Endothelial cell of umbilical vein (primary cell): ENCODE measurements at regions not wholly inside any gene's neighbourhood (a gene's known extent, or its start where the extent isn't known, plus 50 kb on each side); places are given as distances from the start of the nearest gene placed in this dataset.

Experiments
- CTCF ChIP-seq, 2 donors: IDR thresholded peaks; 1 replicate in 1 of 2; 2 replicates in 1 of 2; pipeline ENCODE4 v1.5.1; 2011; ENCODE audit warnings: low read length in 2 of 2, mild to moderate bottlenecking in 2 of 2, moderate library complexity in 2 of 2, control low read depth in 1 of 2, inconsistent platforms in 1 of 2, low read depth in 1 of 2; ENCODE audit not compliant: insufficient read depth in 1 of 2; ENCODE audit errors: extremely low read depth in 1 of 2
- EZH2 ChIP-seq: IDR thresholded peaks from 2 replicates; pipeline ENCODE4 v1.6.1; 2012; ENCODE audit warnings: borderline replicate concordance, low read depth, mild to moderate bottlenecking, moderate library complexity, low read length, inconsistent platforms; ENCODE audit not compliant: severe bottlenecking
- FOS ChIP-seq: IDR thresholded peaks from 2 replicates; pipeline ENCODE4 v1.6.1; 2011; ENCODE audit warnings: mild to moderate bottlenecking, low read length, moderate library complexity, borderline replicate concordance; ENCODE audit not compliant: insufficient read depth
- GATA2 ChIP-seq: IDR thresholded peaks from 2 replicates; pipeline ENCODE4 v1.7.0; 2011; ENCODE audit warnings: low read depth, mild to moderate bottlenecking, moderate library complexity, mixed read lengths, low read length; ENCODE audit not compliant: insufficient read length, insufficient read depth
- JUN ChIP-seq: IDR thresholded peaks from 2 replicates; pipeline ENCODE4 v1.6.1; 2011; ENCODE audit warnings: borderline replicate concordance, low read depth; ENCODE audit not compliant: insufficient read length, insufficient read depth
- MAX ChIP-seq: IDR thresholded peaks from 2 replicates; pipeline ENCODE4 v1.6.1; 2011; ENCODE audit not compliant: insufficient read depth, insufficient read length
- MYC ChIP-seq: IDR thresholded peaks from one replicate; pipeline ENCODE4 v1.6.1; 2011; ENCODE audit warnings: mild to moderate bottlenecking, low read depth, low read length
- POLR2A ChIP-seq: IDR thresholded peaks from 2 replicates; pipeline ENCODE4 v1.6.1; 2012; ENCODE audit warnings: low read depth, mild to moderate bottlenecking, control low read depth, low read length
- POLR2AphosphoS5 ChIP-seq: IDR thresholded peaks from 2 replicates; pipeline ENCODE4 v1.6.1; 2012; ENCODE audit warnings: low read depth, mild to moderate bottlenecking, control low read depth, low read length, moderate library complexity; ENCODE audit not compliant: insufficient read depth

- TF ChIP-seq CTCF (IDR thresholded peaks at IDR 0.05; ENCODE audit: extremely low read depth in 1 of 2, insufficient read depth in 1 of 2, low read depth in 1 of 2, low read length in 2 of 2) (no peak), POLR2AphosphoS5 (no peak), EZH2 (no peak), POLR2A (no peak), JUN (no peak), MAX (no peak), MYC (no peak), GATA2 (no peak), FOS (no peak)
Measured at GRCh38 chr13:105273665-105274222, 1261.7 kb downstream of the EFNB2 start.
